ENCODE measurements at regions not wholly inside any gene's neighbourhood (a gene's known extent, or its start where the extent isn't known, plus 50 kb on each side); places are given as distances from the start of the nearest gene placed in this dataset.
A peak's percentile ranks its signal among the peaks of the same experiment; 100 is the strongest.

GRCh38 chr3:76582632-76583378 lies 457.1 kb upstream of the ROBO2 start:
- H3K27ac ChIP-seq = no peak overlapping the region
- H3K36me3 ChIP-seq = no peaks in the 10 kb centered on the region
- H3K9ac ChIP-seq (ENCODE audit: low read depth in 2 of 2, low read length in 2 of 2) = no peak overlapping the region
- no peaks in the 10 kb centered on the region for H3K9me3 ChIP-seq
- no peak overlapping the region for H3K4me3 ChIP-seq
- no peaks in the 10 kb centered on the region for H3K4me1 ChIP-seq
- no peak for TF ChIP-seq CTCF (IDR thresholded peaks at IDR 0.05)
- intact Hi-C loops (cut with DNase I) = no loop called here
- no peaks in the 10 kb centered on the region for H3K27me3 ChIP-seq
- DNase-seq = no peak

- Histone ChIP-seq H3K9ac (ENCODE audit: low read depth in 2 of 2, low read length in 2 of 2) (no peak overlapping the region), H3K9me3 (no peaks in the 10 kb centered on the region), H3K36me3 (no peaks in the 10 kb centered on the region), H3K27me3 (no peaks in the 10 kb centered on the region), H3K4me1 (no peaks in the 10 kb centered on the region), H3K4me3 (no peak overlapping the region), H3K27ac (no peak overlapping the region)
- intact Hi-C loops (cut with DNase I) = no loop called here
- TF ChIP-seq CTCF (IDR thresholded peaks at IDR 0.05) = peak; percentile 46
- no peak for DNase-seq
Measured at GRCh38 chr3:76585794-76586392, 454.0 kb upstream of the ROBO2 start.

- no peak overlapping the region for H3K9ac ChIP-seq (ENCODE audit: low read depth in 2 of 2, low read length in 2 of 2)
- no peaks in the 10 kb centered on the region for H3K27me3 ChIP-seq
- H3K27ac ChIP-seq = no peak overlapping the region
- no peak overlapping the region for H3K4me3 ChIP-seq
- no peaks in the 10 kb centered on the region for H3K4me1 ChIP-seq
- no peaks in the 10 kb centered on the region for H3K36me3 ChIP-seq
- no peak for DNase-seq
- no peaks in the 10 kb centered on the region for H3K9me3 ChIP-seq
- no peak for TF ChIP-seq CTCF (IDR thresholded peaks at IDR 0.05)
- intact Hi-C loops (cut with DNase I) = no loop called here
Measured at GRCh38 chr3:76586471-76586870, 453.4 kb upstream of the ROBO2 start.

- no peaks in the 10 kb centered on the region for H3K36me3 ChIP-seq
- DNase-seq = no peak
- intact Hi-C loops (cut with DNase I) = no loop called here
- H3K9me3 ChIP-seq = no peaks in the 10 kb centered on the region
- no peak for TF ChIP-seq CTCF (IDR thresholded peaks at IDR 0.05)
- no peak overlapping the region for H3K9ac ChIP-seq (ENCODE audit: low read depth in 2 of 2, low read length in 2 of 2)
- no peak overlapping the region for H3K4me3 ChIP-seq
- H3K4me1 ChIP-seq = no peaks in the 10 kb centered on the region
- H3K27me3 ChIP-seq = no peaks in the 10 kb centered on the region
- no peak overlapping the region for H3K27ac ChIP-seq
Measured at GRCh38 chr3:76610150-76610549, 429.7 kb upstream of the ROBO2 start.

GRCh38 chr3:76615719-76616118 lies 424.2 kb upstream of the ROBO2 start:
- Histone ChIP-seq H3K27ac (no peak overlapping the region), H3K27me3 (no peaks in the 10 kb centered on the region), H3K9ac (ENCODE audit: low read depth in 2 of 2, low read length in 2 of 2) (no peak overlapping the region), H3K4me3 (no peak overlapping the region), H3K36me3 (no peaks in the 10 kb centered on the region), H3K9me3 (no peaks in the 10 kb centered on the region), H3K4me1 (no peaks in the 10 kb centered on the region)
- no peak for DNase-seq
- no peak for TF ChIP-seq CTCF (IDR thresholded peaks at IDR 0.05)
- intact Hi-C loops (cut with DNase I) = no loop called here

Data from colonic mucosa (tissue), 4 donors.